HG03521 (cell line): ENCODE measurements at regions not wholly inside any gene's neighbourhood (a gene's known extent, or its start where the extent isn't known, plus 50 kb on each side); places are given as distances from the start of the nearest gene placed in this dataset.
A peak's percentile ranks its signal among the peaks of the same experiment; 100 is the strongest.
"Not testable (repeated sequence)": the region's sequence is repeated elsewhere in the genome, so short reads cannot be mapped to it uniquely, and the experiment has no call there.

ENCODE experiments used
- ATAC-seq: cut with Tn5 transposase; IDR thresholded peaks from one replicate; pipeline ENCODE4 v1.9.1; 2021; ENCODE audit warnings: mild to moderate bottlenecking, moderate library complexity; ENCODE audit not compliant: unreplicated experiment

DNA sequence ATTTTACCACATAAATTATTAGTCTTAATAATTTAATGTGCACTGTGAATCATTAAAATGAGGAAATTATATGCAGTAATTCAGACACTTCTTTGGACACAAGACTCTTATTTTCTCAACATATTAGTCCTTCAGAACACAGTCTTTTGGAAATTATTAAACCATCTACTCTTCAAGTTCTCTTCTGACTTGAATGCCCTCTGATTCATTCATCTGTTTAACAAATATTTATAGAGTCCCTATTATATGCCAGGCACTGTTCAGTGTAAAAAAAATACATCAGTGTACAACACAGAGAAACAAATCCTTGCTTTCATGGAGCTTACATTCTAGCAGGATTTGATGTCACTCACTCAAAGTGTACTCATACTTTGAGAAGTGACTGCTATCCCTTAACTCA is 163.4 kb upstream of the IL12B start:
- ATAC-seq: no peak

GRCh38 chr5:159496773-159497172 is 166.5 kb upstream of the IL12B start:
- no peak for ATAC-seq

- no peak for ATAC-seq
Observed at GRCh38 chr5:159497221-159497620, 166.9 kb upstream of the IL12B start.

DNA sequence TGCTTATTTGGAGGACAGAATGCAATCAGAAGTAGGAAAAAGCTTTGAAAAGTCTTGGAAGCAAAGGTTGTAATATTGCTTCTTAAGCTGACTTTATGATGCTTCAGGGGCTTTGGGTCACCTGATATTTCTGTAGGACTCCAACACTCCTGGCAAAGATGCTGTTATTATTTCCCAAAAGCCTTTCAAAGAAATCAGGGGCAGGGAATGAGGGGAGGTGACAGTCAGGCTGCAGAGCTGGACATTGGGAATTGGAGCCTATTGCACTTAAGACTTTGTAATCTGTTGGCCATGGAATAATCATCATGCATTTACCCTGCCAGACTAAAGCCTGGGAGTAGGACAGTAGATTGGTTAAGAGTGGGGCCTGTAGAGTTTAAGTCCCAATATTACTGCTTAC is 168.3 kb upstream of the IL12B start:
- ATAC-seq: no peak

- ATAC-seq: not testable (repeated sequence)
Observed at GRCh38 chr5:159502116-159502515, 171.8 kb upstream of the IL12B start.

DNA sequence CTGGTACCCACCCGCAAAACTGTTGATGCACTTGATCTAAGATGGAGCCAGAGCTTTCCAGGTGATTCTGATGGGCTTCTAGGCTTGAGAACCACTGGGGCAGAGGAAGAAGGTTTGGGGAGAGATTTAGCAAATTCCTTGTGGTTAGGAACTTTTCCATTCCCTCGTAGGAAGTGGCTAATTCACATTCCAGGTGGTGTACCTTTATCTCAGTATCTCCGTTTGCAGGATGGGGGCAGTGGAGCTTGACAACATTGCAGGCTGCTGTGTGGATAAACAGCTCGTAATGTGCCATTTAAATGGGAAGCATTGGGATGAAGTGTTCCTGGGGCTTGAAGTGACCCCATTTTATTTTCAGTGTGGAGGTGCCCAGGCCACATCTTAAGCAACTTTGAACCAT is 172.9 kb upstream of the IL12B start:
- ATAC-seq: no peak

DNA sequence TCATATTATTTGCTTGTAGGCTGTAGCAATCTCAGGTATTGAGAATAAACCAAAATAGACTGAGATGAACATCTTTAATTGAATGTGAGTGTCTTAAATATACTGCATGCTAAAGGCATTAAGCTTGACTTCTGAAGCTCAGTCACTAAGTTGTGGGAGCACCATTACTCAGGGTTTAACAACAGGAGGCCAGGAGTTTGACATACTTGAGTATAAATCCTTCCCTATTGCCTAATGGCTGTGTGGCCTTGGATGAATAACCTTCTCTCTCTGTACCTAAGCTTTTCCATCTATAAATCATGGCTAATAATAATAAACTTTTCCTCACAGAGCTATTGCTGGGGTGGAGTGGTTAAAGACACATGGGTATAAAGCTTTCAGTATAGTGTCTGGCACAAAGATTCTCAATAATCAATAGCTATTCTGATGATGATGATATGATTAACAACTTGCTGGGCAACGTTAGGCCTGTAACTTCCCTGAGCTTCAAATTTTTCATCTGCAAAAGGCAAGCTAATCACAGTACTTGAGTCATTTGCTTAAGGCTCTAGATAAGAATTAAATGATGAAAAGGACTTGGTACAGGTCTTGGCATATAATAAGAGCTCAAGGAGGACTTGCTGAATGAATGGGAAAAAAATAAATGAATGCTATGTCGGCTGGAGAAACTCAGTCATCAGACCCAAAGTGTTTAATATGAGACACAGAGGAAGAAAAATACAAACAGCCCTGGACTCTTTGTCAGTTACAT is 174.0 kb upstream of the IL12B start:
- ATAC-seq: no peak

DNA sequence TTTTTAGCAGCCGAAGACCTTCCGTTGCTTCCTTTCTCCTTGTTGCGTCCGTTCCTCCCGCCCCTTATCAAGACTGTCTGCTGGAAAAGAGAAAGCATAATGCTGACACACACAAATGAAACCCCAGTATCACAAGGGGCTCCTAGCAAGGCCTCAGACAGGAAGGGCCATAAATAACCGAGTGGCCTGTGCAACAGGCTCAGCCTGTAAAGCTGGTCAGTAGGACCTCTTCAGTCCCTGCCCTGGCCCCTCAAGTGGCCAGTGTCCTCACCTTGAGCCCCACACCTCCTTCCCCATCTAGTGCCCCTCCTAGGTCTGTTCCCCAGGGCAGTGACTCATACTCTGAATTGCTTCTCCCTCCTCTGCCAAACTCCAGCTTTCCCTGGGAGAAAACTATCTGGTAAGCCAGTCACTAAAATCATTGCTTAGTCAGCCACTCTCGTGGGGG is 174.6 kb upstream of the IL12B start:
- ATAC-seq: no peak

DNA sequence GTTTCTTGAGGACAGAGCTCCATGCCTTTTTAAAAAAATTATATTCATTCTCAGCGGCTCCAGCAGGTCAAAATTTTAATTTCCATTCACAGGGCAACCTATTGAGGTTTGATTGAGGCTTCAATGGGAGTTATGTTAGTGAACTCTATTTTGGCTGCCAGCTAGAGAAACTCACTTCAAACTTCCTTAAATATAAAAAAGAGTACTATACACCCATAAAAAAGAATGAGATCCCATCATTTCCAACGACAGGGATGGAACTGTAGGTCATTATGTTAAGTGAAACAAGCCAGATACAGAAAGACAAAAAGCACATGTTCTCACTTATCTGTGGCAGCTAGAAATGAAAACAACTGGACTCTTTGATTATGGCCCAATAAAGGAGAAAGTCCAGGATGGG is 176.8 kb upstream of the IL12B start:
- no peak for ATAC-seq

DNA sequence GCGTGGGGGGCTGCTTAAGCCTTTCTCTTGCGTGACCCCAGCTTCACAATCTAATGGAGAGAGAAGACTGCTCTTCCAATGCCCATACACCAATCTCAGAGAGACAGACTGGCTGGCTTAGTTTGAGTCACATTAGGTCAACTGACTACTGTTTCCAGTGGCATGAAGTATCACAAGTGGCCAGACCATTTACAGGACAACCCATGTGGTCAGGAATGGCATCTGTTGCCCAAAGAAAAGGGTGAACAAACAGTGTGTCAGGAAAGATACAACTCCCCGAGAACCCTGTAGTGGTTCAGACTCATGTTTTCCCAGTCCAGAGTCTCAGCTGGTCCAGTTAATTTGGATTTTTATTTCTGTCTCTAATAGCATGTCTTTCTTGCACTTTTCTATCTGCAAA is 177.4 kb upstream of the IL12B start:
- ATAC-seq: no peak

DNA sequence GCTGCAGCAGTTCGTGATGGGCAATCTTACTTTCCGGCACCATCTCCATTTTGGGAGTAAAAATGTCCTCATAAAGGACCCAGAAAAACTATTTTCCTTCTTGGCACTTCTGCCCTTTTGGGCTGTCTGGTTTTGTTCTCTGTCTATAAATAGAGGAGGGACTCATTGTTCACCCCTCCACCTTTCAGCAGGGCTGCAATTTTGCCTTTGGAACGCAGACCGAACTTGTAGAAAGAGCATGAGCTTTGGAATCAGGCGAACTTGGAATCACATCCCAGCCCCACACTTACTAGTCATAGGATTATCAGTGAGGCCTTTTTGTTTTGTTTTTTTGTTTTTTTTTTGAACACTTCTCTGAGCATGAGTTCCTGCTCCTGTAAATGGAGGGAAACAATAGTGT is 178.1 kb upstream of the IL12B start:
- no peak for ATAC-seq

DNA sequence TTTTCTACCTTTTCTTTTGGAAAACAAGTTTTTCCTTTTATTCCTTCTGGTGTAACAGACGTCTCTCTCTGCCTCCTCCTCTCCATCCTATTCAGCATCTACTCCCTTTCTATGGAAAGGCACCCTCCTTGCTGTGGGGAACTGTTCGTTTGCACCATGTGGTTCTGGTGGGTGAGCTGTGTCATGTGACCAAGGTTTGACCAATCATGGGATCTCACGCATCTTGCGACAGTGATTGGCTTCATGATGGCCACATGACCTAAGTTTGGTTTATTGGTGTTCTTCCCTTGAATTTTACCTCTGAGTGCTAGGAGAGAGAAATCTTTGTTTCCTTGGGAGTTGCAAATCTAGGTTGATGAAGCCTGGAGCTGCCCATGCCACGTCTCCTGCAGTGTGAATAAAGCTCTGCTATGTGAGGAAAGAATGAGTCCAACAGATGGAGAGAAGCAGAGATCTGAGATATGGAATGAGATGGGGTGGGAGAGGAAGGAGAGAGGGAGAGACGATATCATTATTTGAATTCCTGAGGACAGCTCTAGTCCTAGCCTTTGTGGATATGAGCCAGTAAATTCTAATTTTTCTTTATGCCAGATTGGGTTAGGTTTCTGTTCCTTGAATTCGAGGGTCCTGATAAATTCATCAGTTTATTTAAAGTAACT is 178.8 kb upstream of the IL12B start:
- no peak for ATAC-seq

DNA sequence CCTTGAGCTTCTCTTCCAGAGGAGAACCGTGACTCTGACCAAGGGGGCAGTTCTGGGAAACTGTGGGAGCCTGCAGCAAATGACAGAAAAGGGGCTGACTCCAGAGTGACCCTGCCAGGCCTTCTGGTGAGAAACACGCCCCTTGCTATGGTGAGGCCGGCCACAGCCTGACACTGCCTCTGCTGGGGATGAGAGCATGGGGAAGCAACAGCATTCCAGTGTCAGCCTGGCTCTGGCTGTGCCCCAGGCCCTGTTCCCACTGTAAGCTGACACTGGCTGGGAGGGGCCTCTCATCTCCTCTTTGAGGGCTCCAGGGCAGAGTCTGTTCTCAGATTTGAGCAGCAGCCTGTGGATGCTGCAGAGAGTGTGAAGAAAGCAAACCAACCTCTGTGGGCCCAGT is 180.0 kb upstream of the IL12B start:
- no peak for ATAC-seq

GRCh38 chr5:159511570-159511969 is 181.3 kb upstream of the IL12B start:
- no peak for ATAC-seq

- ATAC-seq: no peak
Observed at GRCh38 chr5:159512064-159512463, 181.8 kb upstream of the IL12B start.

DNA sequence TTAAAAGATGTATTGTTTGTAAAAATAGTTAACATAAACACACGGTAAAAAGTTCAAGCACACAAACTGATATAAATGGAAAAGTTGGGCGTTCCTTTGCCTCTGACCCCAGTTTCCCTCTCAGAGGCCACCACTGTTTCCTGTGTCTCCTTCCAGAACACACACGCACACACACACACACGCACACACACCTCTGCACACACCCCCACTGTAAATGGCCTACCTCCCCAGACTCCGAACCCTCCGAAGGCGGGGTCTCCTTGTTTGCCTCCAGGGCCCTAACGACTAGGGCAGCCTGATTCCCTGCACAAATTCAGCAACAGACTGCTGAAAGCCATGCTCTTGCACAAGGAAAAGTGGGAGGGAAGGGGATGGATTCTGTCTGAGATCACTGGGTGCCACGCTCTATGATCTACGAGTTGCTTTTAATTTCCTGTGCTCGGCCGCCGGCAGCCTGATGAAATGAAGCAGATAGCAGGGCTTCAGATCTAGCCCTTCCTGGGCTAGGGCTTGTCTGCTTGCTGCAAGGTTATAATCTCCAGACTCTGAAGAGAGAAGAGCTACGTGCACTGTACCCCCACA is 184.0 kb upstream of the IL12B start:
- ATAC-seq: no peak

- no peak for ATAC-seq
Observed at GRCh38 chr5:159515197-159515596, 184.9 kb upstream of the IL12B start.

DNA sequence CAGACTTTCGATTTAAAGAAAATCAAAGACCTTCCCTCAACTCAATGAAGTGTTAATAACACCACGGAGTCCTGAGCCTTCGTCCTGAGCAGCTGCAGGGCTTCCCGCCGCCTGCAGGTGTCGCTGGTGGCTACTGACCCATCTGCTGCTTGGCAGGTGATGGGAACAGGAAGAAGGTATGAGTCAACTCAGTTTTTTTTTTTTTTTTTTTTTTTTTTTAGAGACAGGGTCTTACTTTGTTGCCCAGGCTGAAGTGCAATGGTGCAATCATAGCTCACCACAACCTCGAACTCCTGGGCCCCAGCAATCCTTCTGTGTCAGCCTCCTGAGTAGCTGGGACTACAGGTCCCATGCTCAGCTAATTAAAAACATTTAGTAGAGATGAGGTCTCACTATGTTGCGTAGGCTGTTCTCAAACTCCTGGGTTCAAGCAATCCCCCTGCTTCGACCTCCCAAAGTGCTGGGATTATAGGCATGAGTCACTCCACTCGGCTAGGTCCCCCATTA is 185.7 kb upstream of the IL12B start:
- peak; percentile 94 for ATAC-seq

DNA sequence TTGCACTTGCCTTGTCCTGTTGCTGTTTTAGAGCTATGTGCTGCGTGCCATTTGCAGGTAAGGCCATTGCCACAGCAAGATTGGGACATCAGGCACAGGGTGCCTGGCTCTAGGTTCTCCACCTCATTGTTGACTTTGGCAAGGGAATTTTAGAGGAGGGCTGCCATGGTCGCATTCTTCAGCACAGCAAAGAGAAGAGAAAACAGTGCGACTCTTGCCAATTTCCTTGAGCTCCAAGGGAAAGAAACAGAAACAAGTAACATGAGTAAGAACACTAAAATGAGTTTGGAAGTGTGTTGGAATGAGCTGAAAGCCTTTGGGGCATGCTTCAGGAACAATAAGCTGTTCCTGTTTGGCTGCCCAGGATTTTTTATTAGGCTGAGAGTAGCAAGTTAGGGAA is 188.1 kb upstream of the IL12B start:
- no peak for ATAC-seq

DNA sequence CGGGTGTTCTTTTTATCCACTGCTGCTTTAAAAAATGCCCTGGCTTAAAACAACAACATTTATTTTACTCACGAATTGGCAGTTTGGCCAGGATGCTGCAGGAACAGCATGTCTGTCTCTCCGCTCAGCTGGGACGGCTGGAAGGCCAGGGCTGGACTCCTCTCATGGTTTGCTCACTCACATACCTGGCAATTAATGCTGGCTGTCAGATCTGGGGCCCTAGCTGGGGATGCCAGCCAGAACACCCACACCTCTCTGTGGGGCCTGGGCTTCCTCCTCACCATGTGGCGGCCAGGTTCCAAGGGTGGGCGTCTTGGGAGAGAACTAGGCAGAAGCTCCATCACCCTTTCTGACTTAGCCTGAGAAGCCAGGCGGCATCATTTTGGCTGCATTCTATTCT is 189.1 kb upstream of the IL12B start:
- no peak for ATAC-seq

- ATAC-seq: no peak
Observed at GRCh38 chr5:159522841-159523240, 192.6 kb upstream of the IL12B start.

GRCh38 chr5:159524279-159524678 is 194.0 kb upstream of the IL12B start:
- ATAC-seq: not testable (repeated sequence)
